Left ventricle myocardium inferior (tissue), 1 donor: ENCODE measurements at regions not wholly inside any gene's neighbourhood (a gene's known extent, or its start where the extent isn't known, plus 50 kb on each side); places are given as distances from the start of the nearest gene placed in this dataset.

Experiments
- DNase-seq: peaks from one replicate; pipeline ENCODE4 v3.0.0-alpha.2; 2020
- H3K27ac ChIP-seq: fragments of 200-600 bp; replicated peaks from 2 replicates; pipeline ENCODE4 v1.8.0; 2021
- H3K27me3 ChIP-seq: fragments of 200-600 bp; 2 replicates; pipeline ENCODE4 v1.8.0; 2021; ENCODE audit warnings: low read depth
- H3K36me3 ChIP-seq: fragments of 200-600 bp; 2 replicates; pipeline ENCODE4 v1.8.0; 2021
- H3K4me1 ChIP-seq: fragments of 200-600 bp; 2 replicates; pipeline ENCODE4 v1.8.0; 2021
- H3K4me3 ChIP-seq: fragments of 200-600 bp; 2 replicates; pipeline ENCODE4 v1.8.0; 2021; ENCODE audit warnings: mild to moderate bottlenecking, moderate library complexity
- H3K9me3 ChIP-seq: fragments of 200-600 bp; replicated peaks from 2 replicates; pipeline ENCODE4 v1.8.0; 2021
- CTCF ChIP-seq: fragments of 200-600 bp; IDR thresholded peaks from 2 replicates; pipeline ENCODE4 v1.8.0; 2021; ENCODE audit warnings: antibody characterized with exemption, mild to moderate bottlenecking, borderline replicate concordance
- intact Hi-C: fragments of 100-400 bp; cut with micrococcal nuclease; formaldehyde crosslinking; loops from one replicate; pipeline ENCODE4 v1.11.0; 2022
- donor health status: DM: no; HTN: yes; CAD: no; lungs with severe emphysema.

DNA sequence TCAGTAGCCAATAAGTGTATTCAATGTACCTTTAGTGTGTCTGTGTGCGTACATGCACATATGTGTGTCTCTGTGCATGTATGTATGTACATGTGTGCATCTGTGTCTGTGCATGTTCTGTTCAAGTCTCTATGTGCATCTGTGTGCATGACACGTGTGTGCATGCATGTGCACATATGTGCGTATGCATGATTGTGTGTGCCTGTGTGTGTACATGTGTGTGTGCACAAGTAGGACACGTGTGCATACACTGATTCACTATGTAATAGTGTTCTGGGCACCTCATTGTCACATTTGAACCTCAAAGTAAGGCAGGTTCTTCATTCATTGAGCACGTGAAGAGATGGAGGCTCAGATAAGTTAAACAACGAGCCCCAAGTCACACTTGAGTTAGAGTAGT is 142.6 kb upstream of the COPS8 start:
- DNase-seq, result no peak
- intact Hi-C loops, result no loop called here
- Histone ChIP-seq H3K4me3 (no peak overlapping the region), H3K4me1 (peaks cover 11% of the 10 kb centered on the region), H3K36me3 (no peaks in the 10 kb centered on the region), H3K9me3 (no peaks in the 10 kb centered on the region), H3K27me3 (no peaks in the 10 kb centered on the region), H3K27ac (no peak overlapping the region)
- no peak for TF ChIP-seq CTCF

GRCh38 chr2:236943841-236944513 is 141.7 kb upstream of the COPS8 start:
- Histone ChIP-seq H3K27ac (no peak overlapping the region), H3K4me3 (no peak overlapping the region), H3K9me3 (no peaks in the 10 kb centered on the region), H3K36me3 (no peaks in the 10 kb centered on the region), H3K4me1 (peaks cover 11% of the 10 kb centered on the region), H3K27me3 (no peaks in the 10 kb centered on the region)
- no peak for DNase-seq
- no peak for TF ChIP-seq CTCF
- intact Hi-C loops, result no loop called here

DNA sequence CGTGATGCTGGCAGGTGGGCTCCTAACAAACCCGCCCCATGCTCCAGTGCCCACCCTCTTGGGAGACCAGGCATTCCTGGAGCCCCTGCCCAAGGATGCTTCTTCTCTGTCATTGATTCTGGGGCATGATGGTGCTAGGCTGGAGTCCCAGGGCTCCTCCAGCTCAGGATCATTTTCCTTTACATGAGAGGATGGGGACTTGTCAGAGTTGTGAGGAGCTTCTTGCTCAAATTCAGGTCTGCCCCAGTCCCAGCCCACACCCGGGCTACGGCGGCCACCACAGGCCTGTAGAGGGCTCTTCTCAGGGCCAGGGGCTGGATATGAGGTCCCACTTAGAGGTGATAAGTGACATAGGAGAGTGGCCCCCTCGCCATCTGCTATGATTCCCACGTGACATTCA is 141.1 kb upstream of the COPS8 start:
- Histone ChIP-seq H3K36me3 (no peaks in the 10 kb centered on the region), H3K4me1 (peaks cover 11% of the 10 kb centered on the region), H3K9me3 (no peaks in the 10 kb centered on the region), H3K27ac (no peak overlapping the region), H3K27me3 (no peaks in the 10 kb centered on the region), H3K4me3 (no peak overlapping the region)
- no peak for DNase-seq
- intact Hi-C loops, result no loop called here
- TF ChIP-seq CTCF, result no peak

GRCh38 chr2:236945431-236946016 is 140.2 kb upstream of the COPS8 start:
- Histone ChIP-seq H3K36me3 (no peaks in the 10 kb centered on the region), H3K9me3 (no peaks in the 10 kb centered on the region), H3K27me3 (no peaks in the 10 kb centered on the region), H3K4me3 (no peak overlapping the region), H3K27ac (no peak overlapping the region), H3K4me1 (peaks cover 11% of the 10 kb centered on the region)
- intact Hi-C loops, result no loop called here
- no peak for DNase-seq
- TF ChIP-seq CTCF, result no peak

DNA sequence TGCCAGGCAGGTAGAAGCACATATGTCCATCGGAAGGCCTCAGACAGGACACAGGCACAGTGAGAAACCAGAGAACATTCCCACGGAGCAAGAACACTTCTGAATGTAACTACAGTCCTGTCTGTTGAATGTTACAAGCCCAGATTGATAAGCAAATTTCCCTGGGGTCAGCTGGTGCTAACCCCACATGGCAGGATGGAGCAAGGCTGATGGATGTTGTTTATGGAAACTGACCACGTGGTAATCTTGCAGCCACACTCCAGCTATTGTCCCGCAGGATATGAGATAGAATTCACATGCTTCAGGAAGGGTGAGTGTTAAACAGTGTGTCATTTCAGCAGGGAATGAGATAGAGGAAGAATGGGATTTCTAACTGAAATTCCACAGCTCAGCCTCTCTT is 138.8 kb upstream of the COPS8 start:
- no peak for DNase-seq
- no peaks in the 10 kb centered on the region for H3K36me3 ChIP-seq
- intact Hi-C loops, result no loop called here
- H3K27me3 ChIP-seq, result no peaks in the 10 kb centered on the region
- H3K9me3 ChIP-seq, result no peaks in the 10 kb centered on the region
- no peak overlapping the region for H3K27ac ChIP-seq
- TF ChIP-seq CTCF, result no peak
- peaks cover 11% of the 10 kb centered on the region for H3K4me1 ChIP-seq
- H3K4me3 ChIP-seq, result no peak overlapping the region
